ENCODE measurements at regions not wholly inside any gene's neighbourhood (a gene's known extent, or its start where the extent isn't known, plus 50 kb on each side); places are given as distances from the start of the nearest gene placed in this dataset.

- TF ChIP-seq CTCF (IDR thresholded peaks at IDR 0.05; ENCODE audit: low read depth, low read length, missing input control), result no peak
- no peak for TF ChIP-seq REST (IDR thresholded peaks at IDR 0.05)
- TF ChIP-seq GABPA (IDR thresholded peaks at IDR 0.05 in 1 of 2, conservative IDR thresholded peaks at IDR 0.05 in 1 of 2), result no peak
- TF ChIP-seq RAD21 (IDR thresholded peaks at IDR 0.05), result no peak
- no peak for TF ChIP-seq MAX (IDR thresholded peaks at IDR 0.05)
Measured at GRCh38 chr10:22848509-22848908, 79.3 kb upstream of the ARMC3 start.
